Skeletal muscle satellite cell (primary cell): ENCODE measurements at regions not wholly inside any gene's neighbourhood (a gene's known extent, or its start where the extent isn't known, plus 50 kb on each side); places are given as distances from the start of the nearest gene placed in this dataset.

Source experiments
- H3K27me3 ChIP-seq: 2 replicates; pipeline ENCODE4 v1.7.0; 2013; ENCODE audit warnings: low read length; ENCODE audit not compliant: control insufficient read depth, insufficient read depth
- H3K36me3 ChIP-seq: 2 replicates; pipeline ENCODE4 v1.7.0; 2013; ENCODE audit warnings: mild to moderate bottlenecking, control low read depth, low read length; ENCODE audit not compliant: insufficient read depth
- H3K4me1 ChIP-seq: 2 replicates; pipeline ENCODE4 v1.7.0; 2013; ENCODE audit warnings: low read length; ENCODE audit not compliant: control insufficient read depth, insufficient read depth
- H3K4me2 ChIP-seq: 2 replicates; pipeline ENCODE4 v1.7.0; 2013; ENCODE audit warnings: mild to moderate bottlenecking, low read length
- H3K4me3 ChIP-seq: 2 replicates; pipeline ENCODE4 v1.7.0; 2013; ENCODE audit warnings: low read length
- H3K9ac ChIP-seq: 2 replicates; pipeline ENCODE4 v1.7.0; 2013; ENCODE audit warnings: mild to moderate bottlenecking, low read depth, low read length, moderate library complexity
- H3K9me3 ChIP-seq: replicated peaks from 2 replicates; pipeline ENCODE4 v1.7.0; 2013; ENCODE audit warnings: mild to moderate bottlenecking, control low read depth, low read length

GRCh38 chr13:69296130-69296529 lies 811.5 kb upstream of the ATXN8OS start:
- H3K4me1 ChIP-seq = no peaks in the 10 kb centered on the region
- H3K9ac ChIP-seq = no peak overlapping the region
- H3K36me3 ChIP-seq = no peaks in the 10 kb centered on the region
- H3K9me3 ChIP-seq = peaks cover 9% of the 10 kb centered on the region
- no peak overlapping the region for H3K4me3 ChIP-seq
- H3K4me2 ChIP-seq = no peak overlapping the region
- H3K27me3 ChIP-seq = no peaks in the 10 kb centered on the region

GRCh38 chr13:69292789-69293425 lies 814.7 kb upstream of the ATXN8OS start:
- H3K4me2 ChIP-seq = no peak overlapping the region
- no peak overlapping the region for H3K4me3 ChIP-seq
- no peaks in the 10 kb centered on the region for H3K27me3 ChIP-seq
- peaks cover 4% of the 10 kb centered on the region for H3K9me3 ChIP-seq
- H3K9ac ChIP-seq = no peak overlapping the region
- H3K4me1 ChIP-seq = no peaks in the 10 kb centered on the region
- no peaks in the 10 kb centered on the region for H3K36me3 ChIP-seq

- H3K4me2 ChIP-seq = no peak overlapping the region
- H3K36me3 ChIP-seq = no peaks in the 10 kb centered on the region
- no peak overlapping the region for H3K9ac ChIP-seq
- no peaks in the 10 kb centered on the region for H3K4me1 ChIP-seq
- H3K4me3 ChIP-seq = no peak overlapping the region
- peaks cover 4% of the 10 kb centered on the region for H3K9me3 ChIP-seq
- H3K27me3 ChIP-seq = no peaks in the 10 kb centered on the region
Measured at GRCh38 chr13:69291292-69291906, 816.2 kb upstream of the ATXN8OS start.

GRCh38 chr13:69288026-69288425 lies 819.6 kb upstream of the ATXN8OS start:
- H3K36me3 ChIP-seq = no peaks in the 10 kb centered on the region
- no peak overlapping the region for H3K9ac ChIP-seq
- no peak overlapping the region for H3K4me2 ChIP-seq
- peaks cover 2% of the 10 kb centered on the region for H3K9me3 ChIP-seq
- H3K27me3 ChIP-seq = no peaks in the 10 kb centered on the region
- H3K4me3 ChIP-seq = no peak overlapping the region
- no peaks in the 10 kb centered on the region for H3K4me1 ChIP-seq

GRCh38 chr13:69287050-69287698 lies 820.5 kb upstream of the ATXN8OS start:
- no peak overlapping the region for H3K9ac ChIP-seq
- no peaks in the 10 kb centered on the region for H3K27me3 ChIP-seq
- peaks cover 4% of the 10 kb centered on the region for H3K9me3 ChIP-seq
- H3K4me2 ChIP-seq = no peak overlapping the region
- no peak overlapping the region for H3K4me3 ChIP-seq
- no peaks in the 10 kb centered on the region for H3K4me1 ChIP-seq
- H3K36me3 ChIP-seq = no peaks in the 10 kb centered on the region

- Histone ChIP-seq H3K9ac (no peak overlapping the region), H3K4me2 (no peak overlapping the region), H3K9me3 (peaks cover 4% of the 10 kb centered on the region), H3K27me3 (no peaks in the 10 kb centered on the region), H3K4me1 (no peaks in the 10 kb centered on the region), H3K36me3 (no peaks in the 10 kb centered on the region), H3K4me3 (no peak overlapping the region)
Measured at GRCh38 chr13:69283837-69284236, 823.8 kb upstream of the ATXN8OS start.

- no peaks in the 10 kb centered on the region for H3K36me3 ChIP-seq
- H3K9ac ChIP-seq = no peak overlapping the region
- no peaks in the 10 kb centered on the region for H3K4me1 ChIP-seq
- H3K4me3 ChIP-seq = no peak overlapping the region
- H3K4me2 ChIP-seq = no peak overlapping the region
- peaks cover 4% of the 10 kb centered on the region for H3K9me3 ChIP-seq
- no peaks in the 10 kb centered on the region for H3K27me3 ChIP-seq
Measured at GRCh38 chr13:69283301-69283700, 824.3 kb upstream of the ATXN8OS start.

- Histone ChIP-seq H3K4me1 (no peaks in the 10 kb centered on the region), H3K4me2 (no peak overlapping the region), H3K4me3 (no peak overlapping the region), H3K27me3 (no peaks in the 10 kb centered on the region), H3K9ac (no peak overlapping the region), H3K36me3 (no peaks in the 10 kb centered on the region), H3K9me3 (peaks cover 4% of the 10 kb centered on the region)
Measured at GRCh38 chr13:69280399-69280798, 827.2 kb upstream of the ATXN8OS start.

- peaks cover 4% of the 10 kb centered on the region for H3K9me3 ChIP-seq
- no peak overlapping the region for H3K4me3 ChIP-seq
- H3K4me1 ChIP-seq = no peaks in the 10 kb centered on the region
- no peaks in the 10 kb centered on the region for H3K27me3 ChIP-seq
- no peak overlapping the region for H3K4me2 ChIP-seq
- no peak overlapping the region for H3K9ac ChIP-seq
- H3K36me3 ChIP-seq = no peaks in the 10 kb centered on the region
Measured at GRCh38 chr13:69279213-69279612, 828.4 kb upstream of the ATXN8OS start.

GRCh38 chr13:69274231-69274630 lies 833.4 kb upstream of the ATXN8OS start:
- Histone ChIP-seq H3K4me3 (no peak overlapping the region), H3K27me3 (no peaks in the 10 kb centered on the region), H3K9me3 (no peaks in the 10 kb centered on the region), H3K4me1 (no peaks in the 10 kb centered on the region), H3K4me2 (no peak overlapping the region), H3K36me3 (no peaks in the 10 kb centered on the region), H3K9ac (no peak overlapping the region)

GRCh38 chr13:69264362-69265334 lies 843.0 kb upstream of the ATXN8OS start:
- Histone ChIP-seq H3K9ac (no peak overlapping the region), H3K4me1 (no peaks in the 10 kb centered on the region), H3K9me3 (peaks cover 7% of the 10 kb centered on the region), H3K27me3 (no peaks in the 10 kb centered on the region), H3K4me2 (no peak overlapping the region), H3K36me3 (no peaks in the 10 kb centered on the region), H3K4me3 (no peak overlapping the region)
